ENCODE measurements at regions not wholly inside any gene's neighbourhood (a gene's known extent, or its start where the extent isn't known, plus 50 kb on each side); places are given as distances from the start of the nearest gene placed in this dataset.
"Not testable (repeated sequence)": the region's sequence is repeated elsewhere in the genome, so short reads cannot be mapped to it uniquely, and the experiment has no call there.

- Mint-ChIP-seq H3K4me1 (peaks cover 0 to 2% (median 0%) of the 10 kb centered on the region in 4 donors), H3K9me3 (no peaks in the 10 kb centered on the region), H3K27me3 (peaks cover 0 to 20% (median 2%) of the 10 kb centered on the region in 5 donors), H3K36me3 (no peaks in the 10 kb centered on the region), H3K27ac (no peak overlapping the region), H3K4me3 (no peak overlapping the region)
- ATAC-seq = no peak
- no peak for DNase-seq
- POLR2A ChIA-PET = no interaction called here
Observed at GRCh38 chr3:102715030-102715697, 280.3 kb downstream of the ZPLD1 start.

GRCh38 chr3:102718651-102719050, 283.8 kb downstream of the ZPLD1 start:
- DNase-seq = no peak
- ATAC-seq = no peak
- Mint-ChIP-seq H3K4me3 (no peak overlapping the region), H3K9me3 (no peaks in the 10 kb centered on the region), H3K4me1 (no peaks in the 10 kb centered on the region), H3K36me3 (no peaks in the 10 kb centered on the region), H3K27ac (no peak overlapping the region), H3K27me3 (peaks cover 0 to 7% (median under 1%) of the 10 kb centered on the region in 5 donors)
- POLR2A ChIA-PET = no interaction called here

GRCh38 chr3:102722317-102722716, 287.5 kb downstream of the ZPLD1 start:
- Mint-ChIP-seq H3K9me3 (no peaks in the 10 kb centered on the region), H3K4me3 (no peak overlapping the region), H3K4me1 (no peaks in the 10 kb centered on the region), H3K36me3 (no peaks in the 10 kb centered on the region), H3K27me3 (peaks cover 0 to 5% (median 3%) of the 10 kb centered on the region in 5 donors), H3K27ac (no peak overlapping the region)
- no peak for ATAC-seq
- DNase-seq = no peak
- POLR2A ChIA-PET = no interaction called here

- H3K27me3 Mint-ChIP-seq = peaks cover 0 to 5% (median 2%) of the 10 kb centered on the region in 5 donors
- no peak for ATAC-seq
- no peaks in the 10 kb centered on the region for H3K4me1 Mint-ChIP-seq
- H3K36me3 Mint-ChIP-seq = no peaks in the 10 kb centered on the region
- no peak overlapping the region for H3K27ac Mint-ChIP-seq
- no peak for DNase-seq
- POLR2A ChIA-PET = no interaction called here
- no peak overlapping the region for H3K4me3 Mint-ChIP-seq
- no peaks in the 10 kb centered on the region for H3K9me3 Mint-ChIP-seq
Observed at GRCh38 chr3:102727340-102727739, 292.5 kb downstream of the ZPLD1 start.

- H3K9me3 Mint-ChIP-seq, ATAC-seq, H3K27ac Mint-ChIP-seq, POLR2A ChIA-PET, H3K36me3 Mint-ChIP-seq, H3K4me1 Mint-ChIP-seq, H3K4me3 Mint-ChIP-seq, H3K27me3 Mint-ChIP-seq, DNase-seq: not testable (repeated sequence)
Observed at GRCh38 chr3:102732581-102732980, 297.8 kb downstream of the ZPLD1 start.

GRCh38 chr3:102733791-102734563, 299.2 kb downstream of the ZPLD1 start:
- no peak overlapping the region for H3K27ac Mint-ChIP-seq
- H3K9me3 Mint-ChIP-seq = peaks cover 0 to 2% (median 0%) of the 10 kb centered on the region in 9 donors
- ATAC-seq (no peak), DNase-seq (no peak)
- H3K27me3 Mint-ChIP-seq = peaks cover 0 to 4% (median 0%) of the 10 kb centered on the region in 5 donors
- H3K4me3 Mint-ChIP-seq = no peak overlapping the region
- POLR2A ChIA-PET = no interaction called here
- H3K36me3 Mint-ChIP-seq = no peaks in the 10 kb centered on the region
- H3K4me1 Mint-ChIP-seq = no peaks in the 10 kb centered on the region

GRCh38 chr3:102735311-102735710, 300.5 kb downstream of the ZPLD1 start:
- H3K9me3 Mint-ChIP-seq = peaks cover 0 to 2% (median 0%) of the 10 kb centered on the region in 9 donors
- ATAC-seq = no peak
- no peak for DNase-seq
- no peak overlapping the region for H3K4me3 Mint-ChIP-seq
- H3K4me1 Mint-ChIP-seq = no peaks in the 10 kb centered on the region
- no peaks in the 10 kb centered on the region for H3K36me3 Mint-ChIP-seq
- no peak overlapping the region for H3K27ac Mint-ChIP-seq
- POLR2A ChIA-PET = no interaction called here
- H3K27me3 Mint-ChIP-seq = peaks cover 0 to 4% (median 0%) of the 10 kb centered on the region in 5 donors

GRCh38 chr3:102736288-102736974, 301.6 kb downstream of the ZPLD1 start:
- H3K36me3 Mint-ChIP-seq = no peaks in the 10 kb centered on the region
- H3K27ac Mint-ChIP-seq = no peak overlapping the region
- H3K9me3 Mint-ChIP-seq = peaks cover 0 to 2% (median 0%) of the 10 kb centered on the region in 9 donors
- no peaks in the 10 kb centered on the region for H3K4me1 Mint-ChIP-seq
- POLR2A ChIA-PET = no interaction called here
- peaks cover 0 to 4% (median 0%) of the 10 kb centered on the region in 5 donors for H3K27me3 Mint-ChIP-seq
- ATAC-seq (no peak), DNase-seq (no peak)
- no peak overlapping the region for H3K4me3 Mint-ChIP-seq

- no peaks in the 10 kb centered on the region for H3K36me3 Mint-ChIP-seq
Observed at GRCh38 chr3:102736975-102737304, 302.1 kb downstream of the ZPLD1 start.

GRCh38 chr3:102737353-102737752, 302.5 kb downstream of the ZPLD1 start:
- no peaks in the 10 kb centered on the region for H3K36me3 Mint-ChIP-seq
- no peaks in the 10 kb centered on the region for H3K4me1 Mint-ChIP-seq
- H3K27me3 Mint-ChIP-seq = peaks cover 0 to 4% (median 0%) of the 10 kb centered on the region in 5 donors
- H3K27ac Mint-ChIP-seq = no peak overlapping the region
- DNase-seq (no peak), ATAC-seq (no peak)
- POLR2A ChIA-PET = no interaction called here
- peaks cover 0 to 2% (median 0%) of the 10 kb centered on the region in 9 donors for H3K9me3 Mint-ChIP-seq
- no peak overlapping the region for H3K4me3 Mint-ChIP-seq

More at GRCh38 chr3:102736975-102737304, 302.1 kb downstream of the ZPLD1 start:
- ATAC-seq = no peak
- peaks cover 0 to 4% (median 0%) of the 10 kb centered on the region in 5 donors for H3K27me3 Mint-ChIP-seq
- POLR2A ChIA-PET = no interaction called here
- H3K9me3 Mint-ChIP-seq = peaks cover 0 to 2% (median 0%) of the 10 kb centered on the region in 9 donors
- no peak overlapping the region for H3K27ac Mint-ChIP-seq
- no peak overlapping the region for H3K4me3 Mint-ChIP-seq
- H3K4me1 Mint-ChIP-seq = no peaks in the 10 kb centered on the region
- DNase-seq = no peak

- H3K4me3 Mint-ChIP-seq = no peak overlapping the region
- H3K9me3 Mint-ChIP-seq = peaks cover 0 to 2% (median 0%) of the 10 kb centered on the region in 9 donors
- H3K27me3 Mint-ChIP-seq = peaks cover 0 to 12% (median 0%) of the 10 kb centered on the region in 5 donors
- ATAC-seq = no peak
- POLR2A ChIA-PET = no interaction called here
- no peaks in the 10 kb centered on the region for H3K36me3 Mint-ChIP-seq
- DNase-seq = no peak
- H3K4me1 Mint-ChIP-seq = no peaks in the 10 kb centered on the region
- no peak overlapping the region for H3K27ac Mint-ChIP-seq
Observed at GRCh38 chr3:102741105-102741504, 306.3 kb downstream of the ZPLD1 start.

- no peak for ATAC-seq
- POLR2A ChIA-PET = no interaction called here
- Mint-ChIP-seq H3K36me3 (no peaks in the 10 kb centered on the region), H3K27me3 (peaks cover 0 to 9% (median 0%) of the 10 kb centered on the region in 5 donors), H3K27ac (no peak overlapping the region), H3K9me3 (peaks cover 0 to 2% (median 0%) of the 10 kb centered on the region in 9 donors), H3K4me3 (no peak overlapping the region), H3K4me1 (no peaks in the 10 kb centered on the region)
- no peak for DNase-seq
Observed at GRCh38 chr3:102741694-102742093, 306.9 kb downstream of the ZPLD1 start.

GRCh38 chr3:102745881-102746280, 311.1 kb downstream of the ZPLD1 start:
- H3K36me3 Mint-ChIP-seq = no peaks in the 10 kb centered on the region

More at GRCh38 chr3:102745881-102746280, 311.1 kb downstream of the ZPLD1 start:
- no peak for ATAC-seq
- H3K9me3 Mint-ChIP-seq = no peaks in the 10 kb centered on the region
- H3K27ac Mint-ChIP-seq = no peak overlapping the region
- H3K4me3 Mint-ChIP-seq = no peak overlapping the region
- DNase-seq = no peak
- no peaks in the 10 kb centered on the region for H3K4me1 Mint-ChIP-seq
- peaks cover 0 to 9% (median 1%) of the 10 kb centered on the region in 5 donors for H3K27me3 Mint-ChIP-seq
- POLR2A ChIA-PET = no interaction called here
